ENCODE measurements at regions not wholly inside any gene's neighbourhood (a gene's known extent, or its start where the extent isn't known, plus 50 kb on each side); places are given as distances from the start of the nearest gene placed in this dataset.

- TF ChIP-seq CHD7 (IDR thresholded peaks at IDR 0.05; ENCODE audit: insufficient replicate concordance, low read length) (no peak), POU5F1 (IDR thresholded peaks at IDR 0.05; ENCODE audit: low read depth, low read length) (no peak), MAFK (IDR thresholded peaks at IDR 0.05; ENCODE audit: low read depth, low read length) (no peak), SIRT6 (IDR thresholded peaks at IDR 0.05; ENCODE audit: low read length) (no peak), SP4 (IDR thresholded peaks at IDR 0.05; ENCODE audit: low read length) (no peak), RAD21 (IDR thresholded peaks at IDR 0.05 in 1 of 2, conservative IDR thresholded peaks at IDR 0.05 in 1 of 2; ENCODE audit: low read depth in 2 of 2, low read length in 2 of 2) (no peak)
Measured at GRCh38 chr2:192579965-192580700, 385.4 kb upstream of the TMEFF2 start (continued).
